HEK293 (cell line): ENCODE measurements at regions not wholly inside any gene's neighbourhood (a gene's known extent, or its start where the extent isn't known, plus 50 kb on each side); places are given as distances from the start of the nearest gene placed in this dataset.

Experiments
- CTCF ChIA-PET: fragments of 350-600 bp; formaldehyde crosslinking; extraction: SDS; loops from one replicate; lab custom pipeline; 2021; ENCODE audit warnings: antibody characterized with exemption; lab: Yijun Ruan, JAX
- POLR2A ChIA-PET: fragments of 300-600 bp; formaldehyde crosslinking; extraction: SDS; loops from one replicate; lab custom pipeline; 2020; ENCODE audit warnings: antibody characterized with exemption, inconsistent platforms; lab: Yijun Ruan, JAX
- H3K27ac ChIP-seq: fragments of 200-500 bp; sonication (Bioruptor generic); 2 replicates; pipeline ENCODE4 v1.5.1; 2014; ENCODE audit warnings: low read depth, low read length, control low read depth, inconsistent platforms; ENCODE audit errors: extremely low read depth
- H3K36me3 ChIP-seq, 2 experiments: fragments of 200-500 bp in 1 of 2; sonication (Bioruptor generic) in 1 of 2; 1 replicate in 1 of 2; 2 replicates in 1 of 2; pipeline ENCODE4 v1.5.1; 2014 to 2017; ENCODE audit warnings: inconsistent platforms in 2 of 2, low read length in 2 of 2; ENCODE audit not compliant: control insufficient read depth in 2 of 2, insufficient read depth in 1 of 2
- H3K4me1 ChIP-seq: fragments of 200-500 bp; sonication (Bioruptor generic); 2 replicates; pipeline ENCODE4 v1.5.1; 2014; ENCODE audit warnings: mild to moderate bottlenecking, low read length, inconsistent platforms; ENCODE audit not compliant: control insufficient read depth, insufficient read depth
- H3K4me3 ChIP-seq: 2 replicates; pipeline ENCODE4 v1.5.1; 2011; ENCODE audit warnings: low read depth, mild to moderate bottlenecking, control low read depth, low read length, moderate library complexity
- H3K9me3 ChIP-seq: fragments of 200-500 bp; sonication (Bioruptor generic); 2 replicates; pipeline ENCODE4 v1.5.1; 2014; ENCODE audit warnings: low read depth, low read length, inconsistent platforms; ENCODE audit not compliant: control insufficient read depth, insufficient read depth
- GLIS1 ChIP-seq: fragments of 450-650 bp; formaldehyde crosslinking; IDR thresholded peaks from 2 replicates; pipeline ENCODE4 v1.5.1; 2016; ENCODE audit warnings: missing biosample characterization, missing genetic modification characterization
- HIC1 ChIP-seq: fragments of 450-650 bp; formaldehyde crosslinking; IDR thresholded peaks from 2 replicates; pipeline ENCODE4 v1.5.1; 2016; ENCODE audit warnings: missing biosample characterization, missing genetic modification characterization
- HOXD13 ChIP-seq: sonication (generic); formaldehyde crosslinking; IDR thresholded peaks from 2 replicates; pipeline ENCODE4 v1.8.0; 2022; ENCODE audit warnings: missing genetic modification reagents, borderline replicate concordance
- IKZF3 ChIP-seq: fragments of 450-650 bp; IDR thresholded peaks from 2 replicates; pipeline ENCODE4 v1.5.0; 2018; ENCODE audit warnings: missing biosample characterization, mild to moderate bottlenecking, missing genetic modification characterization, moderate library complexity
- MYNN ChIP-seq: fragments of 450-650 bp; formaldehyde crosslinking; IDR thresholded peaks from 2 replicates; pipeline ENCODE4 v1.5.1; 2016; ENCODE audit warnings: missing biosample characterization, missing genetic modification characterization, borderline replicate concordance
- MZF1 ChIP-seq: fragments of 450-650 bp; formaldehyde crosslinking; IDR thresholded peaks from 2 replicates; pipeline ENCODE4 v1.5.1; 2017; ENCODE audit warnings: missing biosample characterization, missing genetic modification characterization, borderline replicate concordance
- OVOL3 ChIP-seq: fragments of 450-650 bp; formaldehyde crosslinking; IDR thresholded peaks from 2 replicates; pipeline ENCODE4 v1.5.1; 2016; ENCODE audit warnings: missing biosample characterization, missing genetic modification characterization
- REPIN1 ChIP-seq: fragments of 450-650 bp; formaldehyde crosslinking; IDR thresholded peaks from 2 replicates; pipeline ENCODE4 v1.5.1; 2017; ENCODE audit warnings: missing biosample characterization, missing genetic modification characterization, low read depth
- SCRT1 ChIP-seq: fragments of 450-650 bp; formaldehyde crosslinking; IDR thresholded peaks from 2 replicates; pipeline ENCODE4 v1.5.1; 2016; ENCODE audit warnings: missing biosample characterization, missing genetic modification characterization, borderline replicate concordance
- SCRT2 ChIP-seq: fragments of 450-650 bp; formaldehyde crosslinking; IDR thresholded peaks from 2 replicates; pipeline ENCODE4 v1.5.1; 2016; ENCODE audit warnings: missing biosample characterization, missing genetic modification characterization
- ZEB2 ChIP-seq: fragments of 450-650 bp; formaldehyde crosslinking; IDR thresholded peaks from 2 replicates; pipeline ENCODE4 v1.5.1; 2016; ENCODE audit warnings: missing biosample characterization, missing genetic modification characterization
- ZNF214 ChIP-seq: fragments of 450-650 bp; formaldehyde crosslinking; IDR thresholded peaks from 2 replicates; pipeline ENCODE4 v1.5.1; 2017; ENCODE audit warnings: missing biosample characterization, mild to moderate bottlenecking, missing genetic modification characterization, borderline replicate concordance
- ZNF362 ChIP-seq: fragments of 450-650 bp; formaldehyde crosslinking; IDR thresholded peaks from 2 replicates; pipeline ENCODE4 v1.5.1; 2016; ENCODE audit warnings: missing biosample characterization, missing genetic modification characterization
- ZNF394 ChIP-seq: fragments of 450-650 bp; formaldehyde crosslinking; IDR thresholded peaks from 2 replicates; pipeline ENCODE4 v1.5.1; 2016; ENCODE audit warnings: missing biosample characterization, missing genetic modification characterization, mild to moderate bottlenecking, moderate library complexity, borderline replicate concordance
- ZNF398 ChIP-seq: fragments of 450-650 bp; formaldehyde crosslinking; IDR thresholded peaks from 2 replicates; pipeline ENCODE4 v1.5.1; 2017; ENCODE audit warnings: missing biosample characterization, missing genetic modification characterization
- ZNF404 ChIP-seq: fragments of 450-650 bp; formaldehyde crosslinking; IDR thresholded peaks from 2 replicates; pipeline ENCODE4 v1.5.1; 2017; ENCODE audit warnings: missing biosample characterization, missing genetic modification characterization
- ZNF449 ChIP-seq: fragments of 450-650 bp; formaldehyde crosslinking; IDR thresholded peaks from 2 replicates; pipeline ENCODE4 v1.5.1; 2017; ENCODE audit warnings: missing biosample characterization, mild to moderate bottlenecking, missing genetic modification characterization, moderate library complexity
- ZNF555 ChIP-seq: fragments of 450-650 bp; formaldehyde crosslinking; conservative IDR thresholded peaks from 2 replicates; pipeline ENCODE4 v1.5.1; 2017; ENCODE audit warnings: missing biosample characterization, mild to moderate bottlenecking, missing genetic modification characterization, inconsistent platforms
- ZNF560 ChIP-seq: fragments of 450-650 bp; formaldehyde crosslinking; IDR thresholded peaks from 2 replicates; pipeline ENCODE4 v1.5.1; 2017; ENCODE audit warnings: missing biosample characterization, missing genetic modification characterization, borderline replicate concordance
- ZNF654 ChIP-seq: fragments of 450-650 bp; formaldehyde crosslinking; IDR thresholded peaks from 2 replicates; pipeline ENCODE4 v1.5.1; 2016; ENCODE audit warnings: low read depth, missing biosample characterization, missing genetic modification characterization
- ZNF677 ChIP-seq: fragments of 450-650 bp; IDR thresholded peaks from 2 replicates; pipeline ENCODE4 v1.5.0; 2018; ENCODE audit warnings: missing biosample characterization, mild to moderate bottlenecking, missing genetic modification characterization, moderate library complexity
- ZNF76 ChIP-seq: fragments of 450-650 bp; formaldehyde crosslinking; IDR thresholded peaks from 2 replicates; pipeline ENCODE4; 2016; ENCODE audit warnings: low read depth, missing biosample characterization, missing genetic modification characterization, borderline replicate concordance
- ZNF777 ChIP-seq: fragments of 450-650 bp; formaldehyde crosslinking; IDR thresholded peaks from 2 replicates; pipeline ENCODE4 v1.5.1; 2017; ENCODE audit warnings: missing biosample characterization, missing genetic modification characterization, borderline replicate concordance

DNA sequence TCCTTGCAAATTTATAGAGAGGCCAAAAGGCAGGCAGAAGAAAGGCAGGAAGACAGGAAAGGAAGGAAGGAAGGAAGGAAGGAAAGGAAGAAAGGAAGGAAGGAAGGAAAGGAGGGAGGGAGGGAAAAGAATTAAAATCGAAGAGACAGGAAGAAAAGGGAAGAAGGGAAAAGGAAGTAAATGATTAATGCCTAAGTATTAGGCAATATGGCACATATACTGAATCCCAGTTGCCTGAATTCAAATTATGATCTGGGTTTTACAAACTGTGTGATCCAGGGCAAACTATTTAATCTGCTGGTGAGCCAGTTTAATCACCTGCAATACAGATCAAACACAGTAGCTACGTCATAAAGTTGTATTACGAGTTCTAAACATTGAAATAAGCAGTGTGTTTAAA, 983.6 kb downstream of the FLRT2 start:
- ChIA-PET CTCF (no interaction called here), POLR2A (no interaction called here)
- Histone ChIP-seq H3K4me3 (no peak overlapping the region), H3K9me3 (no peaks in the 10 kb centered on the region), H3K27ac (no peak overlapping the region), H3K4me1 (no peaks in the 10 kb centered on the region), H3K36me3 (no peaks in the 10 kb centered on the region)
- no peak for TF ChIP-seq ZNF76 (tag by site-specific recombination)
- no peak for TF ChIP-seq HIC1 (tag by site-specific recombination)
- TF ChIP-seq ZNF398 (tag by site-specific recombination), result no peak
- no peak for TF ChIP-seq ZNF777 (tag by site-specific recombination)
- no peak for TF ChIP-seq ZNF404 (tag by site-specific recombination)
- no peak for TF ChIP-seq SCRT2 (tag by site-specific recombination)
- no peak for TF ChIP-seq GLIS1
- no peak for TF ChIP-seq ZNF677 (tag by site-specific recombination)
- no peak for TF ChIP-seq ZNF449 (tag by site-specific recombination)
- TF ChIP-seq ZNF560, result no peak
- TF ChIP-seq ZNF362 (tag by site-specific recombination), result no peak
- TF ChIP-seq HOXD13 (CRISPR knock-in tag), result no peak
- no peak for TF ChIP-seq MZF1 (tag by site-specific recombination)
- TF ChIP-seq OVOL3 (tag by site-specific recombination), result no peak
- no peak for TF ChIP-seq ZEB2 (tag by site-specific recombination)
- no peak for TF ChIP-seq ZNF654
- no peak for TF ChIP-seq SCRT1 (tag by site-specific recombination)
- TF ChIP-seq ZNF394 (tag by site-specific recombination), result no peak
- TF ChIP-seq ZNF214, result no peak
- no peak for TF ChIP-seq IKZF3 (tag by site-specific recombination)

GRCh38 chr14:86513056-86513455, 983.1 kb downstream of the FLRT2 start:
- no peak overlapping the region for H3K4me3 ChIP-seq
- ChIA-PET POLR2A (no interaction called here), CTCF (no interaction called here)
- no peaks in the 10 kb centered on the region for H3K36me3 ChIP-seq
- no peaks in the 10 kb centered on the region for H3K4me1 ChIP-seq
- no peaks in the 10 kb centered on the region for H3K9me3 ChIP-seq
- no peak overlapping the region for H3K27ac ChIP-seq
- TF ChIP-seq HIC1 (tag by site-specific recombination), result no peak
- no peak for TF ChIP-seq ZNF555 (tag by site-specific recombination)
- no peak for TF ChIP-seq MYNN (tag by site-specific recombination)
- no peak for TF ChIP-seq REPIN1
